GM04504 (cell line): ENCODE measurements at regions not wholly inside any gene's neighbourhood (a gene's known extent, or its start where the extent isn't known, plus 50 kb on each side); places are given as distances from the start of the nearest gene placed in this dataset.

Experiments
- DNase-seq: peaks from one replicate; pipeline ENCODE4 v3.0.0-alpha.2; 2012; ENCODE audit warnings: low read depth

- DNase-seq = no peak
Observed at GRCh38 chr2:509888-510287, 167.3 kb downstream of the TMEM18 start.

- DNase-seq = no peak
Observed at GRCh38 chr2:508121-508520, 169.1 kb downstream of the TMEM18 start.

GRCh38 chr2:506866-507265 is 170.3 kb downstream of the TMEM18 start:
- DNase-seq = no peak

- DNase-seq = no peak
Observed at GRCh38 chr2:506451-506850, 170.8 kb downstream of the TMEM18 start.

- no peak for DNase-seq
Observed at GRCh38 chr2:505941-506340, 171.3 kb downstream of the TMEM18 start.

- no peak for DNase-seq
Observed at GRCh38 chr2:503288-503999, 173.8 kb downstream of the TMEM18 start.

- DNase-seq = no peak
Observed at GRCh38 chr2:502831-503230, 174.4 kb downstream of the TMEM18 start.

- no peak for DNase-seq
Observed at GRCh38 chr2:501667-502066, 175.5 kb downstream of the TMEM18 start.

- no peak for DNase-seq
Observed at GRCh38 chr2:501130-501529, 176.1 kb downstream of the TMEM18 start.

GRCh38 chr2:499726-500125 is 177.5 kb downstream of the TMEM18 start:
- DNase-seq = no peak

- no peak for DNase-seq
Observed at GRCh38 chr2:498493-499178, 178.6 kb downstream of the TMEM18 start.

GRCh38 chr2:497770-498492 is 179.3 kb downstream of the TMEM18 start:
- DNase-seq = no peak

GRCh38 chr2:496729-497128 is 180.5 kb downstream of the TMEM18 start:
- DNase-seq = no peak

GRCh38 chr2:495745-496275 is 181.4 kb downstream of the TMEM18 start:
- DNase-seq = no peak

- DNase-seq = no peak
Observed at GRCh38 chr2:494853-495252, 182.4 kb downstream of the TMEM18 start.

GRCh38 chr2:493228-493627 is 184.0 kb downstream of the TMEM18 start:
- DNase-seq = no peak

GRCh38 chr2:492178-492577 is 185.0 kb downstream of the TMEM18 start:
- DNase-seq = no peak

- no peak for DNase-seq
Observed at GRCh38 chr2:489838-490237, 187.4 kb downstream of the TMEM18 start.

- no peak for DNase-seq
Observed at GRCh38 chr2:489084-489483, 188.1 kb downstream of the TMEM18 start.

- DNase-seq = no peak
Observed at GRCh38 chr2:487186-488079, 189.8 kb downstream of the TMEM18 start.

GRCh38 chr2:486371-486770 is 190.8 kb downstream of the TMEM18 start:
- no peak for DNase-seq

GRCh38 chr2:481388-481787 is 193.5 kb upstream of the ALKAL2 start:
- DNase-seq = no peak
